NCI-H146 treated with DMSO at 0.1 percent for 48 hours (cell line): ENCODE measurements at regions not wholly inside any gene's neighbourhood (a gene's known extent, or its start where the extent isn't known, plus 50 kb on each side); places are given as distances from the start of the nearest gene placed in this dataset.

Experiments
- DNase-seq: peaks from one replicate; lab custom pipeline; 2025; ENCODE audit not compliant: unreplicated experiment; lab: John Stamatoyannopoulos, UW

- DNase-seq = no peak
Observed at GRCh38 chr2:51103205-51103604, 71.3 kb upstream of the NRXN1 start.

DNA sequence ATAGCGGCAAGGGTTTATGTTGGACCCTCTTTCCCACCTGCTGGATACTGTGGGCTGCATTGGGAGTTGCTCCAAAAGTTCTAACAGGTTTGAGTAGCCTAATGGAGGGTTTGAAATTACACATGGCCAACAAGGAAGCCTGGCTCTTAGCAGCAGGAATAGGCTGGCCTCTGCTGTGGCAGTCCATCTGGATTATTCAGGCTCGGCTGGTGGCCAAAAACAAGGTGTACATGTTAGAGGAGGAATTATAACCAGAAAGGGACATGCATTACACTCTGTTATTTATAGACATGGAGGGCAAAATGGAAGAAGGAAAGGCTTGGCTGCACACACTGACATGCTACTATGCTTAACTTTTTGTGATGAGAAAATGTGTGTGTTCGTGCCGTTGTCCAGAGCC lies 61.1 kb upstream of the NRXN1 start:
- no peak for DNase-seq

- no peak for DNase-seq
Observed at GRCh38 chr2:51085420-51086068, 53.6 kb upstream of the NRXN1 start.

DNA sequence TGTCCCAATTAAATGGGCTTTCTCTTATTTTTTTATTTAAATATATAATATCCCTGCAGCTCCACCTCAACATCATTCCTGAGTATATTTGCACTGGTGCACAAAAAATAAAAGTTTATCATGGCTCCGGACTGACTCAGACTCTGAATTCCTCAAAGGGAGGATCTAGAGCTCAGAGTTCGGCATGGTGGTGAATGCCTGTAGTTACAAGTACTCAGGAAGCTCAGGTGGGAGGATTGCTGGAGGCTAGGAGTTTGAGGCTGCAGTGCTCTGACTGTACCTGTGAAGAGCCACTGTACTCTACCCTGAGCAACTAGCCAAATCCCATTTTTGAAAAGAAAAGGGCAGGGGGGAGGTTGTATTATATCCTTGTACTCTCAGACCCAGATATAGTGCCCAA lies 52.8 kb upstream of the NRXN1 start:
- DNase-seq = no peak
